ENCODE measurements at regions not wholly inside any gene's neighbourhood (a gene's known extent, or its start where the extent isn't known, plus 50 kb on each side); places are given as distances from the start of the nearest gene placed in this dataset.

- Histone ChIP-seq H3K27me3 (ENCODE audit: control insufficient read depth, insufficient read depth, low read length) (no peaks in the 10 kb centered on the region), H3K9me3 (ENCODE audit: control insufficient read depth, insufficient read depth, low read depth, low read length) (peaks cover 7% of the 10 kb centered on the region), H3K27ac (ENCODE audit: low read depth, low read length) (no peak overlapping the region), H3K9ac (ENCODE audit: low read length) (no peak overlapping the region), H3K4me3 (ENCODE audit: low read depth, low read length) (no peak overlapping the region), H3K4me1 (ENCODE audit: control insufficient read depth, insufficient read depth, low read length) (peaks cover 30% of the 10 kb centered on the region), H3K36me3 (ENCODE audit: control insufficient read depth, insufficient read depth, low read length) (no peaks in the 10 kb centered on the region)
These were observed 93.2 kb upstream of the TLE3 start for GRCh38 chr15:70190965-70191364.

GRCh38 chr15:70189826-70190695, 92.3 kb upstream of the TLE3 start:
- peaks cover 7% of the 10 kb centered on the region for H3K9me3 ChIP-seq (ENCODE audit: control insufficient read depth, insufficient read depth, low read depth, low read length)
- peaks cover 32% of the 10 kb centered on the region; the same call in 1 of the 2 replicates for H3K4me1 ChIP-seq (ENCODE audit: control insufficient read depth, insufficient read depth, low read length)
- H3K4me3 ChIP-seq (ENCODE audit: low read depth, low read length): no peak overlapping the region
- H3K36me3 ChIP-seq (ENCODE audit: control insufficient read depth, insufficient read depth, low read length): no peaks in the 10 kb centered on the region
- H3K27me3 ChIP-seq (ENCODE audit: control insufficient read depth, insufficient read depth, low read length): no peaks in the 10 kb centered on the region
- no peak overlapping the region for H3K9ac ChIP-seq (ENCODE audit: low read length)
- H3K27ac ChIP-seq (ENCODE audit: low read depth, low read length): no peak overlapping the region

- Histone ChIP-seq H3K36me3 (ENCODE audit: control insufficient read depth, insufficient read depth, low read length) (no peaks in the 10 kb centered on the region), H3K4me3 (ENCODE audit: low read depth, low read length) (no peak overlapping the region), H3K4me1 (ENCODE audit: control insufficient read depth, insufficient read depth, low read length) (peaks cover 32% of the 10 kb centered on the region; the same call in 1 of the 2 replicates), H3K27ac (ENCODE audit: low read depth, low read length) (no peak overlapping the region), H3K9me3 (ENCODE audit: control insufficient read depth, insufficient read depth, low read depth, low read length) (peaks cover 7% of the 10 kb centered on the region), H3K9ac (ENCODE audit: low read length) (no peak overlapping the region), H3K27me3 (ENCODE audit: control insufficient read depth, insufficient read depth, low read length) (no peaks in the 10 kb centered on the region)
These were observed 90.6 kb upstream of the TLE3 start for GRCh38 chr15:70188286-70188685.

- Histone ChIP-seq H3K9me3 (ENCODE audit: control insufficient read depth, insufficient read depth, low read depth, low read length) (peaks cover 7% of the 10 kb centered on the region), H3K27me3 (ENCODE audit: control insufficient read depth, insufficient read depth, low read length) (no peaks in the 10 kb centered on the region), H3K4me3 (ENCODE audit: low read depth, low read length) (no peak overlapping the region)
These were observed 89.6 kb upstream of the TLE3 start for GRCh38 chr15:70187331-70187730.

GRCh38 chr15:70186152-70186551, 88.4 kb upstream of the TLE3 start:
- Histone ChIP-seq H3K4me1 (ENCODE audit: control insufficient read depth, insufficient read depth, low read length) (peaks cover 40% of the 10 kb centered on the region; the same call in 1 of the 2 replicates), H3K4me3 (ENCODE audit: low read depth, low read length) (no peak overlapping the region), H3K27me3 (ENCODE audit: control insufficient read depth, insufficient read depth, low read length) (no peaks in the 10 kb centered on the region), H3K36me3 (ENCODE audit: control insufficient read depth, insufficient read depth, low read length) (no peaks in the 10 kb centered on the region), H3K9me3 (ENCODE audit: control insufficient read depth, insufficient read depth, low read depth, low read length) (no peaks in the 10 kb centered on the region), H3K9ac (ENCODE audit: low read length) (no peak overlapping the region), H3K27ac (ENCODE audit: low read depth, low read length) (no peak overlapping the region)

More at GRCh38 chr15:70187331-70187730, 89.6 kb upstream of the TLE3 start:
- Histone ChIP-seq H3K27ac (ENCODE audit: low read depth, low read length) (no peak overlapping the region), H3K36me3 (ENCODE audit: control insufficient read depth, insufficient read depth, low read length) (no peaks in the 10 kb centered on the region), H3K9ac (ENCODE audit: low read length) (no peak overlapping the region), H3K4me1 (ENCODE audit: control insufficient read depth, insufficient read depth, low read length) (peaks cover 32% of the 10 kb centered on the region; the same call in 1 of the 2 replicates)

- Histone ChIP-seq H3K4me3 (ENCODE audit: low read depth, low read length) (no peak overlapping the region), H3K27ac (ENCODE audit: low read depth, low read length) (no peak overlapping the region), H3K36me3 (ENCODE audit: control insufficient read depth, insufficient read depth, low read length) (no peaks in the 10 kb centered on the region), H3K9me3 (ENCODE audit: control insufficient read depth, insufficient read depth, low read depth, low read length) (no peaks in the 10 kb centered on the region), H3K9ac (ENCODE audit: low read length) (no peak overlapping the region), H3K4me1 (ENCODE audit: control insufficient read depth, insufficient read depth, low read length) (peaks cover 39% of the 10 kb centered on the region; the same call in 1 of the 2 replicates), H3K27me3 (ENCODE audit: control insufficient read depth, insufficient read depth, low read length) (no peaks in the 10 kb centered on the region)
These were observed 87.6 kb upstream of the TLE3 start for GRCh38 chr15:70185251-70185711.

- no peak overlapping the region for H3K27ac ChIP-seq (ENCODE audit: low read depth, low read length)
- H3K27me3 ChIP-seq (ENCODE audit: control insufficient read depth, insufficient read depth, low read length): no peaks in the 10 kb centered on the region
- H3K4me3 ChIP-seq (ENCODE audit: low read depth, low read length): no peak overlapping the region
- H3K36me3 ChIP-seq (ENCODE audit: control insufficient read depth, insufficient read depth, low read length): no peaks in the 10 kb centered on the region
- peaks cover 33% of the 10 kb centered on the region; the same call in 1 of the 2 replicates for H3K4me1 ChIP-seq (ENCODE audit: control insufficient read depth, insufficient read depth, low read length)
- no peak overlapping the region for H3K9ac ChIP-seq (ENCODE audit: low read length)
- H3K9me3 ChIP-seq (ENCODE audit: control insufficient read depth, insufficient read depth, low read depth, low read length): no peaks in the 10 kb centered on the region
These were observed 85.4 kb upstream of the TLE3 start for GRCh38 chr15:70182858-70183695.

- H3K9me3 ChIP-seq (ENCODE audit: control insufficient read depth, insufficient read depth, low read depth, low read length): no peaks in the 10 kb centered on the region
These were observed 84.0 kb upstream of the TLE3 start for GRCh38 chr15:70181626-70182255.

GRCh38 chr15:70180186-70180875, 82.6 kb upstream of the TLE3 start:
- Histone ChIP-seq H3K9me3 (ENCODE audit: control insufficient read depth, insufficient read depth, low read depth, low read length) (no peaks in the 10 kb centered on the region), H3K9ac (ENCODE audit: low read length) (no peak overlapping the region), H3K27ac (ENCODE audit: low read depth, low read length) (no peak overlapping the region), H3K4me1 (ENCODE audit: control insufficient read depth, insufficient read depth, low read length) (peaks cover 20% of the 10 kb centered on the region; the same call in 1 of the 2 replicates), H3K36me3 (ENCODE audit: control insufficient read depth, insufficient read depth, low read length) (no peaks in the 10 kb centered on the region), H3K4me3 (ENCODE audit: low read depth, low read length) (no peak overlapping the region), H3K27me3 (ENCODE audit: control insufficient read depth, insufficient read depth, low read length) (no peaks in the 10 kb centered on the region)

More at GRCh38 chr15:70181626-70182255, 84.0 kb upstream of the TLE3 start:
- Histone ChIP-seq H3K27me3 (ENCODE audit: control insufficient read depth, insufficient read depth, low read length) (no peaks in the 10 kb centered on the region), H3K4me3 (ENCODE audit: low read depth, low read length) (no peak overlapping the region), H3K27ac (ENCODE audit: low read depth, low read length) (no peak overlapping the region), H3K4me1 (ENCODE audit: control insufficient read depth, insufficient read depth, low read length) (peaks cover 33% of the 10 kb centered on the region; the same call in 1 of the 2 replicates), H3K36me3 (ENCODE audit: control insufficient read depth, insufficient read depth, low read length) (no peaks in the 10 kb centered on the region), H3K9ac (ENCODE audit: low read length) (no peak overlapping the region)

GRCh38 chr15:70179309-70179892, 81.7 kb upstream of the TLE3 start:
- H3K9me3 ChIP-seq (ENCODE audit: control insufficient read depth, insufficient read depth, low read depth, low read length): no peaks in the 10 kb centered on the region
- no peak overlapping the region for H3K27ac ChIP-seq (ENCODE audit: low read depth, low read length)
- no peaks in the 10 kb centered on the region for H3K36me3 ChIP-seq (ENCODE audit: control insufficient read depth, insufficient read depth, low read length)
- no peak overlapping the region for H3K4me3 ChIP-seq (ENCODE audit: low read depth, low read length)
- no peak overlapping the region for H3K9ac ChIP-seq (ENCODE audit: low read length)
- no peaks in the 10 kb centered on the region for H3K27me3 ChIP-seq (ENCODE audit: control insufficient read depth, insufficient read depth, low read length)
- peaks cover 18% of the 10 kb centered on the region; the same call in 1 of the 2 replicates for H3K4me1 ChIP-seq (ENCODE audit: control insufficient read depth, insufficient read depth, low read length)
